ENCODE measurements at regions not wholly inside any gene's neighbourhood (a gene's known extent, or its start where the extent isn't known, plus 50 kb on each side); places are given as distances from the start of the nearest gene placed in this dataset.
A peak's percentile ranks its signal among the peaks of the same experiment; 100 is the strongest.

- no peak for DNase-seq
Observed at GRCh38 chr20:59437601-59438031, 137.2 kb downstream of the EDN3 start.

- DNase-seq, result no peak
Observed at GRCh38 chr20:59438201-59438600, 137.8 kb downstream of the EDN3 start.

GRCh38 chr20:59439243-59439642 lies 138.8 kb downstream of the EDN3 start:
- no peak for DNase-seq

- no peak for DNase-seq
Observed at GRCh38 chr20:59441306-59441705, 140.9 kb downstream of the EDN3 start.

- DNase-seq, result no peak
Observed at GRCh38 chr20:59441860-59442810, 141.7 kb downstream of the EDN3 start.

GRCh38 chr20:59443550-59443949 lies 143.1 kb downstream of the EDN3 start:
- DNase-seq, result no peak

GRCh38 chr20:59446376-59446775 lies 146.0 kb downstream of the EDN3 start:
- no peak for DNase-seq

GRCh38 chr20:59448196-59448595 lies 147.8 kb downstream of the EDN3 start:
- DNase-seq, result no peak

GRCh38 chr20:59448851-59449444 lies 148.5 kb downstream of the EDN3 start:
- DNase-seq, result no peak

GRCh38 chr20:59451066-59451630 lies 150.7 kb downstream of the EDN3 start:
- DNase-seq, result no peak

GRCh38 chr20:59451641-59452040 lies 151.2 kb downstream of the EDN3 start:
- DNase-seq, result peak; percentile 59

GRCh38 chr20:59452856-59453255 lies 151.5 kb upstream of the PHACTR3 start:
- no peak for DNase-seq

- DNase-seq, result peak; percentile 79
Observed at GRCh38 chr20:59453759-59454560, 150.4 kb upstream of the PHACTR3 start.

GRCh38 chr20:59455402-59456341 lies 148.7 kb upstream of the PHACTR3 start:
- peak; percentile 72 for DNase-seq

GRCh38 chr20:59456342-59457279 lies 147.7 kb upstream of the PHACTR3 start:
- no peak for DNase-seq

GRCh38 chr20:59458645-59459044 lies 145.7 kb upstream of the PHACTR3 start:
- DNase-seq, result no peak

- no peak for DNase-seq
Observed at GRCh38 chr20:59459586-59459985, 144.8 kb upstream of the PHACTR3 start.

GRCh38 chr20:59460352-59460751 lies 144.0 kb upstream of the PHACTR3 start:
- no peak for DNase-seq

GRCh38 chr20:59461526-59461925 lies 142.8 kb upstream of the PHACTR3 start:
- DNase-seq, result no peak

GRCh38 chr20:59462249-59462648 lies 142.1 kb upstream of the PHACTR3 start:
- no peak for DNase-seq

GRCh38 chr20:59463541-59463940 lies 140.8 kb upstream of the PHACTR3 start:
- DNase-seq, result no peak
